GM10266 (cell line): ENCODE measurements at regions not wholly inside any gene's neighbourhood (a gene's known extent, or its start where the extent isn't known, plus 50 kb on each side); places are given as distances from the start of the nearest gene placed in this dataset.

Experiments used
- DNase-seq: peaks from one replicate; pipeline ENCODE4 v3.0.0; 2012; ENCODE audit errors: extremely low spot score
- TF ChIP-seq, protein P1 (sequence below): IDR thresholded peaks from 2 replicates; pipeline ENCODE4 v1.5.1; 2012; ENCODE audit warnings: mild to moderate bottlenecking, low read depth; ENCODE audit not compliant: control insufficient read depth, insufficient read depth; ENCODE audit errors: missing control alignments

DNA sequence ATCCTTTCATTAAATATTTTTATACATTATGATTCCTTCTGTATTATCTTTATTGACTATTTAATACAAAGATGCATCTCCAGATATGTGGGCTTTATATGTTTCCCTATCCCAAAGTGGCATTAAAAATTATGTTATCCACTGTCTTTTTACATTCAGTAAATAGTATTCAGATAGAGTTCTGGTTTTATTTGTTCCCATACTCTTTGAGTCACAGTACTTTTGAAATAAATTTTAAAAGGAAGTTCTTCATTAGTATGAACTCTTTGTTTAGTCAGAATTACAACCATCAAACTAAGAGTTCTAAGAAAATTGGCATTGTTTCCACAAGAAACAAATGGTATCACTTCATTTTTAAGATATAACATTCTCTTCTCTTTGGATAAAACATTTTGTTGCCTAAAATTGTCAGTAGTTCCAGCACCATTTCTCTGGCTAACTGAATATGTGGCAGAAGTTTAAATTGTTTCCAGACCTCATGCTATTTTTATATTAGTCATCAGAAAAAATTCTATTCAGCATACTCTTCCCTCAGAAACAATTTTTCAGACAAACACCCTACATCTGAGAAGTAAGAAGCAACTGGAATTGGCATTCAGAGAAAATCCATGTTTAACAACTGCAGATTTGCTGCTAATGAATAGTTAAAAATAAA is 88.5 kb upstream of the COL5A2 start:
- TF ChIP-seq, protein P1, sequence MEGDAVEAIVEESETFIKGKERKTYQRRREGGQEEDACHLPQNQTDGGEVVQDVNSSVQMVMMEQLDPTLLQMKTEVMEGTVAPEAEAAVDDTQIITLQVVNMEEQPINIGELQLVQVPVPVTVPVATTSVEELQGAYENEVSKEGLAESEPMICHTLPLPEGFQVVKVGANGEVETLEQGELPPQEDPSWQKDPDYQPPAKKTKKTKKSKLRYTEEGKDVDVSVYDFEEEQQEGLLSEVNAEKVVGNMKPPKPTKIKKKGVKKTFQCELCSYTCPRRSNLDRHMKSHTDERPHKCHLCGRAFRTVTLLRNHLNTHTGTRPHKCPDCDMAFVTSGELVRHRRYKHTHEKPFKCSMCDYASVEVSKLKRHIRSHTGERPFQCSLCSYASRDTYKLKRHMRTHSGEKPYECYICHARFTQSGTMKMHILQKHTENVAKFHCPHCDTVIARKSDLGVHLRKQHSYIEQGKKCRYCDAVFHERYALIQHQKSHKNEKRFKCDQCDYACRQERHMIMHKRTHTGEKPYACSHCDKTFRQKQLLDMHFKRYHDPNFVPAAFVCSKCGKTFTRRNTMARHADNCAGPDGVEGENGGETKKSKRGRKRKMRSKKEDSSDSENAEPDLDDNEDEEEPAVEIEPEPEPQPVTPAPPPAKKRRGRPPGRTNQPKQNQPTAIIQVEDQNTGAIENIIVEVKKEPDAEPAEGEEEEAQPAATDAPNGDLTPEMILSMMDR, result no peak
- no peak for DNase-seq

DNA sequence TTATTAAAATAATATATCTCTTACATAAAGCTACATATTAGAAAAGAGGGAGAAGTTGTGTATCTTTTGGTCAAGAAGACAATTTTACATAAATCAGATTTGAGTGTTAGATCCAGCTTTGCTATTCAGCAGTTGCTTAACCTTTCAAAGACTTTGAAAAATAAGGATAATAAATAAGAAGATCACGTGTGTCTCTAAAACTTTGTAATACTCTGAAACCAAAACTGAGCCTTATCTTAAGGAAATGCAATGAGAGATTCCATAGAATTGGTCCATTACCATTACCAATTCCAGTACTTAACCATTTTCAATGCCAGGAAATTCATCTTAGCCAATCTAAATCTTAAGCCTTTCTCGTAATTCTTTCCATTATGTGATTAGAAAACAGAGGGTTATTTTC is 89.2 kb upstream of the COL5A2 start:
- TF ChIP-seq, protein P1, result no peak
- no peak for DNase-seq

DNA sequence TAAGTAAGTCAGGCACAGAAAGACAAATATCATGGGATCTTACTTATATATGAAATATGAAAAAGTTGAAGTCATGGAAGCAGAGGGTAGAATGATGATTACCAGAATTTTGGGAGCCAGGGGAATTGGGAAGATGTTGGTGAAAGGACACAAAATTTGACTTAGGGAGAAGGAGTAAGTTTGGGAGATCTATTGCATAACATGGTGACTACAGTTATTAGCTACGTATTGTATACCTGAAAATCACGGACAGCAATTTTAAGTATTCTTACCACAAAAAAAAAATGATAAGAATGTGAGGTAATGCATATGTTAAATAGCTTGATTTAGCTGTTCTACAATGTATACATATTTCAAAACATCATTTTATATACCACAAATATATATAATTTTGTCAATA is 94.2 kb upstream of the COL5A2 start:
- no peak for DNase-seq
- TF ChIP-seq, protein P1, result no peak

DNA sequence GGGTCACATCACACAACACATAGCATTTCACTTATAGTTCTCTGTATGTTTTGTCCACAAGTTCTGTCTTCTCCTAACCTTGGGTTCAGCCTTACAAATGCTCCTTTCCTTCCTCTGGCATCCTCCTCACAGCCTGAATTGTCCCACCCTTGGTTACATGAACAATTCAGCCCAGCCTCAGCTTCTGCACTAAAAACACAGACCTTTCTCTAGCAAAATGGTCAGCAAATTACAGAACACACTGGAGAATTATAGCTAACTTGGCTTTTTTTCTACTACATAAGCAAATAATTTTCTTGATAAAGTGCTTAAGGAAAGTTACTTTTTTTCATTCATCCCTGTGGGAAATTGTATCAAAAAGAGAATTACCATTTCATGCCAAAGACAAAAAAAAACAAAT is 94.8 kb upstream of the COL5A2 start:
- no peak for DNase-seq
- TF ChIP-seq, protein P1, result no peak

DNA sequence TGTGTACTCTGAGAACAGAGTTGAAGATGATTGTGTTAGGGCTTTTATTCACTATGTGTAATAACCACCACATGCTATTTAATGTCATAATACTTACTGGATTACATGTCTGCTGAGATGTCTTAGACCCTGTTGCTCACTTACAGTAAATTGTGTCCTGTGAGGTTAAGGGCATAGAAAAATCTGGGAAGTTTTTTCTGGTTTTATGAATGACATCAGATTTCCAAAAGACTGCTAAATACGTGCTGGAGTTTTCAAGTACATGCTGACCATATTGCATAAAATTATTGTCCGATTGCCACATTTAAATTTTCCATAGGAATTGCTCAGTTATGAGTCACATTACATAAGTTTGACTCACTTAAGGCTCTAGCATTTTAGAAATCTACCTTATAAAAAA is 96.7 kb upstream of the COL5A2 start:
- DNase-seq, result no peak
- TF ChIP-seq, protein P1, result no peak

DNA sequence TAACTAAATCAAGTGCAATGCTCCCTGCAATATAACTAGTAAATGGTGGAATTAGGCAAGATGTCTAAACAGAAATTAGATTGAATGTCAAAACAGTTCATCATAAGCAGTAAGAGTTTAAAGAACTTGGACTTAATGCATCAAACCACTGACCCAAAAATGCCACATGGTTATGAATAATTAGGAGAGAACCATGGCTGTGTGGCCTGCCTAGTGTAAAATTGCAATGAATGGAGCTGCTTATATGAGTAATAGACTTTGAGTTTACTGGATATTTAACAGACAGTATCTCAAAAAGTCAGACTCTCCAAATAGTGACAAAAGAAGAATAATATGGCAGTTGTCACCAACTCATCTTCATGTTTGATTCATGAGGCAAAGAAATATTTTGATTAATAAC is 101.6 kb upstream of the COL5A2 start:
- DNase-seq, result no peak
- TF ChIP-seq, protein P1, result no peak

DNA sequence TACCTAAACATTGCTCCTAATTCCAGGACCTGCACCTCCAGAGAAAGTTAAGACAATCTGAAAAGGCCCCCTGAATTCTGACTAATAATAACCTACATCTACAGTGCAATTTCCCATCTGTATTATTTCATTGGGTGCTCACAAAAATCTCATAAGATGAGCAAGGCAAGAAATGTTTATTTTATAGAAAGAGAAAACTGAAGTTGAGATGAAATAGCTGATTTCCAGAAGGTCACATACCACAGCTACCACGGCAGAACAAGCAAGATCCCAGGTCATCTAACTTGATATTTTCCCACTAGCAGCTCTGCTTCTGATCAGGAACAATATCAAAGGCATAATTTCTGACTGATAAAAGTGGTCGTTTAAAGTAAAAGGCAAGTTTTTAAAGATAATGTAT is 105.8 kb upstream of the COL5A2 start:
- TF ChIP-seq, protein P1, result no peak
- no peak for DNase-seq
